HEK293 (cell line): ENCODE measurements at regions not wholly inside any gene's neighbourhood (a gene's known extent, or its start where the extent isn't known, plus 50 kb on each side); places are given as distances from the start of the nearest gene placed in this dataset.

Experiments
- CTCF ChIP-seq: fragments of 450-650 bp; formaldehyde crosslinking; IDR thresholded peaks from 2 replicates; pipeline ENCODE4 v1.5.1; 2016; ENCODE audit warnings: missing biosample characterization, missing genetic modification characterization
- FEZF1 ChIP-seq: fragments of 450-650 bp; formaldehyde crosslinking; IDR thresholded peaks from 2 replicates; pipeline ENCODE4 v1.5.1; 2016; ENCODE audit warnings: missing biosample characterization, missing genetic modification characterization
- GLIS2 ChIP-seq: fragments of 450-650 bp; formaldehyde crosslinking; IDR thresholded peaks from 2 replicates; pipeline ENCODE4 v1.5.1; 2016; ENCODE audit warnings: missing biosample characterization, missing genetic modification characterization
- OVOL3 ChIP-seq: fragments of 450-650 bp; formaldehyde crosslinking; IDR thresholded peaks from 2 replicates; pipeline ENCODE4 v1.5.1; 2016; ENCODE audit warnings: missing biosample characterization, missing genetic modification characterization
- PRDM10 ChIP-seq: fragments of 450-650 bp; formaldehyde crosslinking; IDR thresholded peaks from 2 replicates; pipeline ENCODE4 v1.5.1; 2016; ENCODE audit warnings: missing biosample characterization, missing genetic modification characterization
- PRDM6 ChIP-seq: fragments of 450-650 bp; formaldehyde crosslinking; IDR thresholded peaks from 2 replicates; pipeline ENCODE4 v1.5.1; 2017; ENCODE audit warnings: missing biosample characterization, missing genetic modification characterization
- SCRT1 ChIP-seq: fragments of 450-650 bp; formaldehyde crosslinking; IDR thresholded peaks from 2 replicates; pipeline ENCODE4 v1.5.1; 2016; ENCODE audit warnings: missing biosample characterization, missing genetic modification characterization, borderline replicate concordance
- SP2 ChIP-seq: fragments of 450-650 bp; formaldehyde crosslinking; IDR thresholded peaks from 2 replicates; pipeline ENCODE4 v1.5.1; 2016; ENCODE audit warnings: missing biosample characterization, missing genetic modification characterization
- ZBTB48 ChIP-seq: fragments of 450-650 bp; formaldehyde crosslinking; IDR thresholded peaks from 2 replicates; pipeline ENCODE4 v1.5.1; 2016; ENCODE audit warnings: missing biosample characterization, missing genetic modification characterization
- ZNF148 ChIP-seq: fragments of 450-650 bp; formaldehyde crosslinking; IDR thresholded peaks from 2 replicates; pipeline ENCODE4 v1.5.0; 2017; ENCODE audit warnings: missing biosample characterization, missing genetic modification characterization, borderline replicate concordance
- ZNF202 ChIP-seq: fragments of 450-650 bp; formaldehyde crosslinking; IDR thresholded peaks from 2 replicates; pipeline ENCODE4 v1.5.1; 2016; ENCODE audit warnings: missing biosample characterization, missing genetic modification characterization, borderline replicate concordance
- ZNF211 ChIP-seq: fragments of 450-650 bp; formaldehyde crosslinking; IDR thresholded peaks from 2 replicates; pipeline ENCODE4 v1.5.1; 2016; ENCODE audit warnings: low read depth, missing biosample characterization, missing genetic modification characterization
- ZNF24 ChIP-seq: fragments of 450-650 bp; formaldehyde crosslinking; IDR thresholded peaks from 2 replicates; pipeline ENCODE4 v1.5.1; 2016; ENCODE audit warnings: missing biosample characterization, missing genetic modification characterization
- ZNF324 ChIP-seq: fragments of 450-650 bp; formaldehyde crosslinking; IDR thresholded peaks from 2 replicates; pipeline ENCODE4 v1.5.1; 2016; ENCODE audit warnings: missing biosample characterization, missing genetic modification characterization
- ZNF398 ChIP-seq: fragments of 450-650 bp; formaldehyde crosslinking; IDR thresholded peaks from 2 replicates; pipeline ENCODE4 v1.5.1; 2017; ENCODE audit warnings: missing biosample characterization, missing genetic modification characterization
- ZNF488 ChIP-seq: fragments of 450-650 bp; formaldehyde crosslinking; IDR thresholded peaks from 2 replicates; pipeline ENCODE4 v1.5.1; 2016; ENCODE audit warnings: missing biosample characterization, missing genetic modification characterization
- ZNF513 ChIP-seq: fragments of 450-650 bp; IDR thresholded peaks from 2 replicates; pipeline ENCODE4 v1.5.1; 2018; ENCODE audit warnings: missing biosample characterization, missing genetic modification characterization
- ZNF555 ChIP-seq: fragments of 450-650 bp; formaldehyde crosslinking; conservative IDR thresholded peaks from 2 replicates; pipeline ENCODE4 v1.5.1; 2017; ENCODE audit warnings: missing biosample characterization, mild to moderate bottlenecking, missing genetic modification characterization, inconsistent platforms
- ZNF639 ChIP-seq: fragments of 450-650 bp; formaldehyde crosslinking; IDR thresholded peaks from 2 replicates; pipeline ENCODE4 v1.5.1; 2016; ENCODE audit warnings: missing biosample characterization, missing genetic modification characterization
- ZNF660 ChIP-seq: fragments of 450-650 bp; IDR thresholded peaks from 2 replicates; pipeline ENCODE4 v1.5.1; 2018; ENCODE audit warnings: missing biosample characterization, mild to moderate bottlenecking, missing genetic modification characterization
- ZNF792 ChIP-seq: fragments of 450-650 bp; formaldehyde crosslinking; IDR thresholded peaks from 2 replicates; pipeline ENCODE4 v1.5.1; 2016; ENCODE audit warnings: missing biosample characterization, missing genetic modification characterization

- TF ChIP-seq ZNF148 (tag by site-specific recombination) (no peak), ZBTB48 (tag by site-specific recombination) (no peak), ZNF488 (tag by site-specific recombination) (no peak), ZNF24 (no peak), ZNF398 (tag by site-specific recombination) (no peak), ZNF211 (tag by site-specific recombination) (no peak), PRDM6 (tag by site-specific recombination) (peak; percentile 56), FEZF1 (tag by site-specific recombination) (peak; percentile 7; the same call in 1 of the 2 replicates), ZNF202 (tag by site-specific recombination) (no peak), SP2 (no peak), PRDM10 (peak; percentile 48), ZNF639 (no peak), ZNF660 (tag by site-specific recombination) (no peak), ZNF555 (tag by site-specific recombination) (no peak), CTCF (tag by site-specific recombination) (no peak), SCRT1 (tag by site-specific recombination) (no peak), ZNF792 (tag by site-specific recombination) (no peak), OVOL3 (tag by site-specific recombination) (no peak), GLIS2 (tag by site-specific recombination) (no peak), ZNF324 (tag by site-specific recombination) (no peak), ZNF513 (no peak)
Observed at GRCh38 chr7:33720870-33721269, 184.5 kb upstream of the BMPER start (continued).
